Bronchial epithelial cell (primary cell): ENCODE measurements at regions not wholly inside any gene's neighbourhood (a gene's known extent, or its start where the extent isn't known, plus 50 kb on each side); places are given as distances from the start of the nearest gene placed in this dataset.
A peak's percentile ranks its signal among the peaks of the same experiment; 100 is the strongest.

ENCODE experiments used
- DNase-seq: peaks from one replicate; pipeline ENCODE4 v3.0.0-alpha.2; 2010; ENCODE audit warnings: low read depth
- FAIRE-seq: peaks from 2 replicates; lab custom pipeline; 2011; peaks lifted over from hg19 to GRCh38; lab: Jason Lieb, UNC
- H3K27me3 ChIP-seq: 2 replicates; pipeline ENCODE4 v1.5.1; 2011; ENCODE audit warnings: low read length; ENCODE audit not compliant: control insufficient read depth, insufficient read depth
- H3K36me3 ChIP-seq: 2 replicates; pipeline ENCODE4 v1.5.1; 2011; ENCODE audit warnings: low read length; ENCODE audit not compliant: control insufficient read depth, insufficient read depth
- H3K4me3 ChIP-seq: 2 replicates; pipeline ENCODE4 v1.5.1; 2011; ENCODE audit warnings: mild to moderate bottlenecking, low read depth, low read length, control low read depth
- CTCF ChIP-seq: IDR thresholded peaks from 2 replicates; pipeline ENCODE4 v1.5.1; 2011; ENCODE audit warnings: mild to moderate bottlenecking, moderate library complexity, low read length, control low read depth, inconsistent platforms; ENCODE audit not compliant: insufficient read depth, severe bottlenecking

- peak; percentile 7 for FAIRE-seq
- no peak for TF ChIP-seq CTCF
- Histone ChIP-seq H3K4me3 (no peak overlapping the region), H3K27me3 (no peaks in the 10 kb centered on the region), H3K36me3 (no peaks in the 10 kb centered on the region)
- peak; percentile 87 for DNase-seq
Observed at GRCh38 chr1:115496904-115497527, 144.8 kb upstream of the VANGL1 start.

- no peak for TF ChIP-seq CTCF
- no peaks in the 10 kb centered on the region for H3K27me3 ChIP-seq
- H3K4me3 ChIP-seq: no peak overlapping the region
- DNase-seq: peak; percentile 50
- FAIRE-seq: no peak
- H3K36me3 ChIP-seq: no peaks in the 10 kb centered on the region
Observed at GRCh38 chr1:115495625-115496024, 146.1 kb upstream of the VANGL1 start.

GRCh38 chr1:115495111-115495510 is 146.7 kb upstream of the VANGL1 start:
- Histone ChIP-seq H3K27me3 (no peaks in the 10 kb centered on the region), H3K36me3 (no peaks in the 10 kb centered on the region), H3K4me3 (no peak overlapping the region)
- DNase-seq: no peak
- TF ChIP-seq CTCF: no peak
- FAIRE-seq: no peak

GRCh38 chr1:115493834-115494233 is 147.9 kb upstream of the VANGL1 start:
- DNase-seq: no peak
- H3K36me3 ChIP-seq: no peaks in the 10 kb centered on the region
- FAIRE-seq: no peak
- no peak for TF ChIP-seq CTCF
- no peaks in the 10 kb centered on the region for H3K27me3 ChIP-seq
- no peak overlapping the region for H3K4me3 ChIP-seq

GRCh38 chr1:115492880-115493279 is 148.9 kb upstream of the VANGL1 start:
- Histone ChIP-seq H3K36me3 (no peaks in the 10 kb centered on the region), H3K4me3 (no peak overlapping the region), H3K27me3 (no peaks in the 10 kb centered on the region)
- no peak for TF ChIP-seq CTCF
- DNase-seq: peak; percentile 52
- no peak for FAIRE-seq
